ENCODE measurements at regions not wholly inside any gene's neighbourhood (a gene's known extent, or its start where the extent isn't known, plus 50 kb on each side); places are given as distances from the start of the nearest gene placed in this dataset.

DNA sequence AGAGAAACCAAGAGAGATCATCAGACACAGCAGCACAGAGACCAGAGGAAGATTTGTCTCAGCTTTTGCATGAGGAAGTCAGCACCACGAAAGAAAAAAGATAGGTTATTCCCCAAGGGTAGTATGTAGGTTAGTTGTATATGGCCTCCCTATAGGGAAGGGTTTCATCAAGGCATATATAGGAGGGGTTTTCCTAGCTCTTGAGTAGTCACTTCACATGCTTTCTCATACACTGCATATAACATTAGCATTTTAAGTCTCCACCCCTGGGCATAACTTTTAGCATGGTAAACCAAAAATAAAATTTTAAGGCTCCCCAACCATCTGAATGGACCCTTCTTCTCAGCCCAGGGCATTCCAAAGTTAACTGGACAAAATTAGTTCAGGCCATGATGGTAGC, 1571.6 kb upstream of the ACO1 start:
- H3K27me3 ChIP-seq, result no peaks in the 10 kb centered on the region
- WGBS, 2 donors, result 35 to 58% methylated on average over 1 of the region's 1 CpG
- intact Hi-C loops (cut with DNase I), result no loop called here
- H3K36me3 ChIP-seq, result no peaks in the 10 kb centered on the region
- TF ChIP-seq, protein P1, sequence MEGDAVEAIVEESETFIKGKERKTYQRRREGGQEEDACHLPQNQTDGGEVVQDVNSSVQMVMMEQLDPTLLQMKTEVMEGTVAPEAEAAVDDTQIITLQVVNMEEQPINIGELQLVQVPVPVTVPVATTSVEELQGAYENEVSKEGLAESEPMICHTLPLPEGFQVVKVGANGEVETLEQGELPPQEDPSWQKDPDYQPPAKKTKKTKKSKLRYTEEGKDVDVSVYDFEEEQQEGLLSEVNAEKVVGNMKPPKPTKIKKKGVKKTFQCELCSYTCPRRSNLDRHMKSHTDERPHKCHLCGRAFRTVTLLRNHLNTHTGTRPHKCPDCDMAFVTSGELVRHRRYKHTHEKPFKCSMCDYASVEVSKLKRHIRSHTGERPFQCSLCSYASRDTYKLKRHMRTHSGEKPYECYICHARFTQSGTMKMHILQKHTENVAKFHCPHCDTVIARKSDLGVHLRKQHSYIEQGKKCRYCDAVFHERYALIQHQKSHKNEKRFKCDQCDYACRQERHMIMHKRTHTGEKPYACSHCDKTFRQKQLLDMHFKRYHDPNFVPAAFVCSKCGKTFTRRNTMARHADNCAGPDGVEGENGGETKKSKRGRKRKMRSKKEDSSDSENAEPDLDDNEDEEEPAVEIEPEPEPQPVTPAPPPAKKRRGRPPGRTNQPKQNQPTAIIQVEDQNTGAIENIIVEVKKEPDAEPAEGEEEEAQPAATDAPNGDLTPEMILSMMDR (IDR thresholded peaks at IDR 0.05), result no peak
- no peak for TF ChIP-seq POLR2A (IDR thresholded peaks at IDR 0.05)
- no peak overlapping the region for H3K27ac ChIP-seq
- no peak overlapping the region for H3K4me3 ChIP-seq
- no peak for DNase-seq
- no peaks in the 10 kb centered on the region for H3K4me1 ChIP-seq
- no peaks in the 10 kb centered on the region for H3K9me3 ChIP-seq

DNA sequence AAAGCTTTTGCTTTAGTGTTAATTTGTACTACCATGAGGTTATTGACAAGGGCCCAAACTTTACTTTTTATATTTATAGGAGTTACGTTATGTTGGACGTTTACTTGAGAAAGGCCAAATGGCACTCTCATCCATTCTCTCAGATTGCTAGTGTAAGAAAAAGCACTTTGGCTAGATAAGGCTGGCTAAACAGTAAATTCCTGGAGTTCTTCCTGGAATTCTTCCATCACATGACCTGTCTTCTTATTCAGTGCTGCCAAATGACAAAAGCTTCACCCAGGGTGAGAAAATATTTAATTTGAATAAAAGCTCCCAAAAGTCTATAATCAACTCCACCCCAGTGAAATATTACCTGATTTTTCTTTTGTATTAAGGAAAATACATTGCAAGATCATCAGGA, 1568.9 kb upstream of the ACO1 start:
- no peak for DNase-seq
- Histone ChIP-seq H3K27me3 (no peaks in the 10 kb centered on the region), H3K4me1 (no peaks in the 10 kb centered on the region), H3K27ac (no peak overlapping the region), H3K4me3 (no peak overlapping the region), H3K9me3 (no peaks in the 10 kb centered on the region), H3K36me3 (no peaks in the 10 kb centered on the region)
- WGBS, 2 donors, result 40 to 51% methylated on average over 2 of the region's 2 CpGs
- no peak for TF ChIP-seq POLR2A (IDR thresholded peaks at IDR 0.05)
- TF ChIP-seq, protein P1 (IDR thresholded peaks at IDR 0.05), result no peak
- intact Hi-C loops (cut with DNase I), result no loop called here

DNA sequence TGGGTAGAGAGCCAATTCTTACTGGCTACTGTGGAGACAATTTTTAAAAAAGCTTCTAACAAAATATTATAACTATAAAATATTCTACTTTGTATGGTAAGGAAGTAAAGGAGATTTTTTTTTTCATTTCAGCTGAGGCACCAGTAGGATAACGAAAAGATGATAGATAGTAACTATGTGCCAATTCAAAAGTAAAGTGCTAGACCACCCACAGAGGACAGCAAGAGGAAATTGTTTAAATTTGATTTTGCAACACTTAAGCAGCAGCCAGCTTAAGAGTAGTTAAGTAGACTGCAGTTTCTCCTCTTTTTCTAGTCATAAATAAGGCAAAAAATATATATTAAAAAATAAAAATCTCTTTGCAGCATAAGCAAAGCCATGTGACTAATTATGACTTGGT, 1539.3 kb upstream of the ACO1 start:
- DNase-seq, result no peak
- Histone ChIP-seq H3K4me3 (no peak overlapping the region), H3K27me3 (no peaks in the 10 kb centered on the region), H3K27ac (no peak overlapping the region), H3K4me1 (no peaks in the 10 kb centered on the region), H3K9me3 (no peaks in the 10 kb centered on the region), H3K36me3 (no peaks in the 10 kb centered on the region)
- intact Hi-C loops (cut with DNase I), result no loop called here
- WGBS, 2 donors, result 18 to 36% methylated on average over 1 of the region's 1 CpG
- TF ChIP-seq, protein P1 (IDR thresholded peaks at IDR 0.05), result no peak
- TF ChIP-seq POLR2A (IDR thresholded peaks at IDR 0.05), result no peak

DNA sequence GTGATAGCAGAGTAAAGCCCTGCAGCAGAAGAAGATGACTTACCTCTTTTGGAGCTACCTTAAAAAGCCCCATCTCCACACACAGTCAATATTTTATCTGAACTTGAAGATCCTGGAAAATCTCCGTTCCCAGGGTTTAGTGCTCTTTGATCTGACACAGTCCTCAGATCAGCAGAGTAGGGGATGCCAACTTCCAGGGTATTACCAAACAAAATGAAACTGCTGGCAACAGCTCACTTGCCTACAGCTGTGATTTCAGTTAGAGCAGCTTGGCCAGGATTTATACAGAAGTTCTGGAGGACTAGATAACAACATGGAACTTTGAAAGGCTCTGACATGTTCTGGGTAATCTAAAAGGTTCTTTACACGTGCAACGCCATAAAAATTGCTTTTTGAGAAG, 1537.8 kb upstream of the ACO1 start:
- Histone ChIP-seq H3K27me3 (no peaks in the 10 kb centered on the region), H3K4me1 (no peaks in the 10 kb centered on the region), H3K27ac (no peak overlapping the region), H3K36me3 (no peaks in the 10 kb centered on the region), H3K4me3 (no peak overlapping the region), H3K9me3 (no peaks in the 10 kb centered on the region)
- TF ChIP-seq, protein P1 (IDR thresholded peaks at IDR 0.05), result no peak
- TF ChIP-seq POLR2A (IDR thresholded peaks at IDR 0.05), result no peak
- intact Hi-C loops (cut with DNase I), result no loop called here
- no peak for DNase-seq
- 33 to 37% methylated on average over 3 of the region's 3 CpGs for WGBS, 2 donors

DNA sequence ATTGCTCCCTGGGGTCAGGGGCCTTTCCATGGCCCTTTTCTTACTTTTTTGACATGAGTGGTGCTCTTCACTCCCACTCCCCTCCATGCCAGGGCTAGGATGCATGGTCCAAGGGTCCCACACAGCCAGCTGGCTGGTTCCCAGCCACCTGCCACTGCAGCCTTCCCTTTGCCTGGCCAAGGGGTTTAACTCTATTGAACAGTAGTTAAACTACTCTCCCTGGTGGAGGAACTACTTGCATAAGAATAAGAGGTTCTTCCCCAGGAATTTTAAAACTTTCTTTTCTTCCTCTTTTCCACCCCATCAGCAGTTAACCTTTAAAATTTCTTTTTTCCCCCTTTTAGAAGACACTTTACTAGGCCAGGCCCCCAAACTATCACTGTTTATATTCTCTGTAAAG, 1532.8 kb upstream of the ACO1 start:
- Histone ChIP-seq H3K9me3 (no peaks in the 10 kb centered on the region), H3K27ac (no peak overlapping the region), H3K36me3 (no peaks in the 10 kb centered on the region), H3K27me3 (no peaks in the 10 kb centered on the region), H3K4me3 (no peak overlapping the region), H3K4me1 (no peaks in the 10 kb centered on the region)
- DNase-seq, result no peak
- TF ChIP-seq, protein P1 (IDR thresholded peaks at IDR 0.05), result no peak
- no peak for TF ChIP-seq POLR2A (IDR thresholded peaks at IDR 0.05)
- intact Hi-C loops (cut with DNase I), result no loop called here
